CD4-positive, alpha-beta T cell (primary cell): ENCODE measurements at regions not wholly inside any gene's neighbourhood (a gene's known extent, or its start where the extent isn't known, plus 50 kb on each side); places are given as distances from the start of the nearest gene placed in this dataset.

ENCODE experiments used
- ATAC-seq: fragments of 200-7000 bp; cut with Tn5 transposase; one replicate; pipeline ENCODE4 v1.10.0; 2022; ENCODE audit warnings: mild to moderate bottlenecking; ENCODE audit not compliant: poor library complexity
- CTCF ChIA-PET: fragments of 350-600 bp; sonication (Branson Sonifier 250); formaldehyde crosslinking; loops from one replicate; lab custom pipeline; 2021; ENCODE audit warnings: antibody characterized with exemption, inconsistent platforms; lab: Charles Lee
- POLR2A ChIA-PET: fragments of 350-600 bp; sonication (Branson Sonifier 250); formaldehyde crosslinking; loops from one replicate; lab custom pipeline; 2021; ENCODE audit warnings: antibody characterized with exemption, inconsistent platforms; lab: Charles Lee
- DNase-seq, 14 experiments: peaks; one replicate each; pipeline ENCODE4 v3.0.0-alpha.2; 2013 to 2020; ENCODE audit warnings: mixed read lengths in 2 of 14
- H3K27ac ChIP-seq, 2 donors: one replicate each; pipeline versions ENCODE4 v1.5.1 to v1.7.0; 2013; ENCODE audit warnings: low read length in 2 of 2, low read depth in 1 of 2, mild to moderate bottlenecking in 1 of 2
- H3K27me3 ChIP-seq, 2 experiments: 1 replicate in 1 of 2; 2 replicates in 1 of 2; pipeline versions ENCODE4 v1.6.1 to v1.7.0; 2013; ENCODE audit warnings: low read length in 2 of 2, control low read depth in 1 of 2, mild to moderate bottlenecking in 1 of 2, moderate library complexity in 1 of 2; ENCODE audit not compliant: insufficient read depth in 2 of 2, control insufficient read depth in 1 of 2
- H3K36me3 ChIP-seq: one replicate; pipeline ENCODE4 v1.6.1; 2013; ENCODE audit warnings: low read length, control low read depth; ENCODE audit not compliant: insufficient read depth
- H3K4me1 ChIP-seq: one replicate; pipeline ENCODE4 v1.6.1; 2013; ENCODE audit warnings: low read length, control low read depth; ENCODE audit not compliant: insufficient read depth
- H3K4me3 ChIP-seq: one replicate; pipeline ENCODE4 v1.5.1; 2013; ENCODE audit warnings: mild to moderate bottlenecking, low read length, moderate library complexity
- H3K9me3 ChIP-seq, 2 experiments: 1 replicate in 1 of 2; 2 replicates in 1 of 2; pipeline versions ENCODE4 v1.6.1 to v1.7.0; 2013; ENCODE audit warnings: low read length in 2 of 2, mild to moderate bottlenecking in 2 of 2, control low read depth in 1 of 2, moderate library complexity in 1 of 2; ENCODE audit not compliant: control insufficient read depth in 1 of 2, insufficient read depth in 1 of 2
- H3K27ac Mint-ChIP-seq: one replicate; pipeline ENCODE4 v1.8.0; 2020; ENCODE audit warnings: mixed read lengths
- H3K27me3 Mint-ChIP-seq: one replicate; pipeline ENCODE4 v1.8.0; 2021; ENCODE audit warnings: mixed read lengths
- H3K36me3 Mint-ChIP-seq: one replicate; pipeline ENCODE4 v1.8.0; 2021; ENCODE audit warnings: low read depth, mixed read lengths
- H3K4me1 Mint-ChIP-seq: one replicate; pipeline ENCODE4 v1.8.0; 2021; ENCODE audit warnings: low read depth, mixed read lengths
- H3K4me3 Mint-ChIP-seq: one replicate; pipeline ENCODE4 v1.8.0; 2020; ENCODE audit warnings: mild to moderate bottlenecking, mixed read lengths
- H3K9me3 Mint-ChIP-seq: one replicate; pipeline ENCODE4 v1.8.0; 2020; ENCODE audit warnings: mixed read lengths
- CTCF ChIP-seq: fragments of 200-600 bp; IDR thresholded peaks from one replicate; pipeline ENCODE4 v1.8.0; 2022; ENCODE audit warnings: antibody characterized with exemption, mild to moderate bottlenecking
- intact Hi-C, 2 experiments: fragments of 100-400 bp; cut with DNase I in 1 of 2; cut with micrococcal nuclease in 1 of 2; formaldehyde crosslinking; loops; one replicate each; pipeline versions ENCODE4 v1.15.1 to v1.9.0; 2023 to 2025; cut with DNase I, micrococcal nuclease

GRCh38 chr18:31245820-31246219 lies 72.1 kb upstream of the DSG1 start:
- ChIA-PET POLR2A (no interaction called here), CTCF (no interaction called here)
- no peaks in the 10 kb centered on the region for H3K27me3 ChIP-seq
- no peaks in the 10 kb centered on the region for H3K4me1 Mint-ChIP-seq
- H3K27ac Mint-ChIP-seq, result no peak overlapping the region
- DNase-seq, result no peak
- no peaks in the 10 kb centered on the region for H3K36me3 Mint-ChIP-seq
- no peaks in the 10 kb centered on the region for H3K4me1 ChIP-seq
- no peaks in the 10 kb centered on the region for H3K27me3 Mint-ChIP-seq
- no peaks in the 10 kb centered on the region for H3K36me3 ChIP-seq
- H3K9me3 Mint-ChIP-seq, result no peaks in the 10 kb centered on the region
- peaks cover 0 to 4% of the 10 kb centered on the region in 2 experiments for H3K9me3 ChIP-seq
- ATAC-seq, result no peak
- TF ChIP-seq CTCF, result no peak
- no peak overlapping the region for H3K27ac ChIP-seq
- no peak overlapping the region for H3K4me3 ChIP-seq
- intact Hi-C loops, result no loop called here
- H3K4me3 Mint-ChIP-seq, result no peak overlapping the region

- Mint-ChIP-seq H3K27ac (no peak overlapping the region), H3K4me3 (no peak overlapping the region), H3K9me3 (no peaks in the 10 kb centered on the region), H3K27me3 (no peaks in the 10 kb centered on the region), H3K4me1 (no peaks in the 10 kb centered on the region), H3K36me3 (no peaks in the 10 kb centered on the region)
- peaks cover 0 to 4% of the 10 kb centered on the region in 2 experiments for H3K9me3 ChIP-seq
- ChIA-PET POLR2A (no interaction called here), CTCF (no interaction called here)
- no peak for ATAC-seq
- no peaks in the 10 kb centered on the region for H3K4me1 ChIP-seq
- no peaks in the 10 kb centered on the region for H3K36me3 ChIP-seq
- intact Hi-C loops, result no loop called here
- TF ChIP-seq CTCF, result no peak
- no peak overlapping the region for H3K4me3 ChIP-seq
- H3K27me3 ChIP-seq, result no peaks in the 10 kb centered on the region
- no peak for DNase-seq
- no peak overlapping the region for H3K27ac ChIP-seq
These were observed 71.5 kb upstream of the DSG1 start for GRCh38 chr18:31246460-31246859.

- Mint-ChIP-seq H3K4me3 (no peak overlapping the region), H3K4me1 (no peaks in the 10 kb centered on the region), H3K27me3 (no peaks in the 10 kb centered on the region), H3K9me3 (no peaks in the 10 kb centered on the region), H3K36me3 (no peaks in the 10 kb centered on the region), H3K27ac (no peak overlapping the region)
- TF ChIP-seq CTCF, result no peak
- intact Hi-C loops, result no loop called here
- no peaks in the 10 kb centered on the region for H3K27me3 ChIP-seq
- POLR2A ChIA-PET, result no interaction called here
- no peak overlapping the region for H3K4me3 ChIP-seq
- CTCF ChIA-PET, result no interaction called here
- no peak overlapping the region for H3K27ac ChIP-seq
- H3K4me1 ChIP-seq, result no peaks in the 10 kb centered on the region
- DNase-seq (peak in 1 of 14 experiments; percentile 1), ATAC-seq (no peak)
- H3K9me3 ChIP-seq, result peaks cover 0 to 4% of the 10 kb centered on the region in 2 experiments
- H3K36me3 ChIP-seq, result no peaks in the 10 kb centered on the region
These were observed 70.3 kb upstream of the DSG1 start for GRCh38 chr18:31247574-31248199.
